Upper lobe of right lung (tissue), 1 donor: ENCODE measurements at regions not wholly inside any gene's neighbourhood (a gene's known extent, or its start where the extent isn't known, plus 50 kb on each side); places are given as distances from the start of the nearest gene placed in this dataset.

Experiments used
- ATAC-seq: fragments of 200-7000 bp; cut with Tn5 transposase; one replicate; pipeline ENCODE4 v1.9.1; 2020; ENCODE audit warnings: mild to moderate bottlenecking, moderate library complexity
- DNase-seq: peaks from one replicate; pipeline ENCODE4 v3.0.0-alpha.2; 2020
- H3K27ac ChIP-seq: fragments of 200-600 bp; one replicate; pipeline ENCODE4 v1.8.0; 2022
- H3K27me3 ChIP-seq: fragments of 200-600 bp; one replicate; pipeline ENCODE4 v1.8.0; 2022; ENCODE audit warnings: mild to moderate bottlenecking
- H3K36me3 ChIP-seq: fragments of 200-600 bp; one replicate; pipeline ENCODE4 v1.8.0; 2022
- H3K4me1 ChIP-seq: fragments of 200-600 bp; one replicate; pipeline ENCODE4 v1.8.0; 2022
- H3K4me3 ChIP-seq: fragments of 200-600 bp; one replicate; pipeline ENCODE4 v1.8.0; 2022; ENCODE audit warnings: mild to moderate bottlenecking
- H3K9me3 ChIP-seq: fragments of 200-600 bp; one replicate; pipeline ENCODE4 v1.8.0; 2022
- CTCF ChIP-seq: fragments of 200-600 bp; IDR thresholded peaks from one replicate; pipeline ENCODE4 v1.8.0; 2022; ENCODE audit warnings: antibody characterized with exemption
- intact Hi-C: fragments of 100-400 bp; cut with DNase I; formaldehyde crosslinking; loops from one replicate; pipeline ENCODE4 v1.11.0; 2022
- donor health status: DM: no; HTN: yes; CAD: no; lungs with severe emphysema.

GRCh38 chr4:23333946-23334878 is 555.6 kb downstream of the PPARGC1A start:
- intact Hi-C loops = no loop called here
- H3K4me3 ChIP-seq = no peak overlapping the region
- no peak for TF ChIP-seq CTCF
- ATAC-seq (peak; percentile 64), DNase-seq (no peak)
- no peak overlapping the region for H3K27ac ChIP-seq
- H3K9me3 ChIP-seq = no peaks in the 10 kb centered on the region
- peaks cover 3% of the 10 kb centered on the region for H3K4me1 ChIP-seq
- H3K36me3 ChIP-seq = no peaks in the 10 kb centered on the region
- no peaks in the 10 kb centered on the region for H3K27me3 ChIP-seq

- peaks cover 3% of the 10 kb centered on the region for H3K4me1 ChIP-seq
- no peak for DNase-seq
- no peaks in the 10 kb centered on the region for H3K27me3 ChIP-seq
- ATAC-seq = no peak
- H3K36me3 ChIP-seq = no peaks in the 10 kb centered on the region
- intact Hi-C loops = no loop called here
- no peak overlapping the region for H3K27ac ChIP-seq
- no peak overlapping the region for H3K4me3 ChIP-seq
- H3K9me3 ChIP-seq = no peaks in the 10 kb centered on the region
- TF ChIP-seq CTCF = no peak
These were observed 556.3 kb downstream of the PPARGC1A start for GRCh38 chr4:23333556-23333945.

GRCh38 chr4:23332313-23332712 is 557.5 kb downstream of the PPARGC1A start:
- intact Hi-C loops = no loop called here
- Histone ChIP-seq H3K36me3 (no peaks in the 10 kb centered on the region), H3K27me3 (no peaks in the 10 kb centered on the region)

GRCh38 chr4:23327120-23327519 is 562.7 kb downstream of the PPARGC1A start:
- H3K36me3 ChIP-seq = no peaks in the 10 kb centered on the region
- DNase-seq (no peak), ATAC-seq (no peak)
- H3K4me3 ChIP-seq = no peak overlapping the region
- no peaks in the 10 kb centered on the region for H3K4me1 ChIP-seq
- no peaks in the 10 kb centered on the region for H3K9me3 ChIP-seq
- no peak overlapping the region for H3K27ac ChIP-seq
- intact Hi-C loops = no loop called here
- H3K27me3 ChIP-seq = no peaks in the 10 kb centered on the region
- TF ChIP-seq CTCF = no peak

More at GRCh38 chr4:23332313-23332712, 557.5 kb downstream of the PPARGC1A start:
- H3K9me3 ChIP-seq = no peaks in the 10 kb centered on the region
- H3K27ac ChIP-seq = no peak overlapping the region
- DNase-seq = no peak
- no peak overlapping the region for H3K4me3 ChIP-seq
- peaks cover 3% of the 10 kb centered on the region for H3K4me1 ChIP-seq
- ATAC-seq = no peak
- no peak for TF ChIP-seq CTCF

- intact Hi-C loops = no loop called here
These were observed 565.7 kb downstream of the PPARGC1A start for GRCh38 chr4:23324021-23324690.

More at GRCh38 chr4:23324021-23324690, 565.7 kb downstream of the PPARGC1A start:
- Histone ChIP-seq H3K27ac (no peak overlapping the region), H3K4me1 (no peaks in the 10 kb centered on the region), H3K27me3 (no peaks in the 10 kb centered on the region), H3K4me3 (no peak overlapping the region), H3K9me3 (no peaks in the 10 kb centered on the region), H3K36me3 (no peaks in the 10 kb centered on the region)
- no peak for TF ChIP-seq CTCF
- no peak for ATAC-seq
- no peak for DNase-seq
